GM12864 (cell line): ENCODE measurements at regions not wholly inside any gene's neighbourhood (a gene's known extent, or its start where the extent isn't known, plus 50 kb on each side); places are given as distances from the start of the nearest gene placed in this dataset.

Experiments
- DNase-seq: peaks from one replicate; pipeline ENCODE4 v3.0.0-alpha.2; 2011; ENCODE audit warnings: low read depth
- H3K4me3 ChIP-seq: 2 replicates; pipeline ENCODE4 v1.5.1; 2011; ENCODE audit warnings: mild to moderate bottlenecking, low read depth, low read length, control low read depth
- TF ChIP-seq, protein P1 (sequence below): IDR thresholded peaks from 2 replicates; pipeline ENCODE4 v1.5.1; 2011; ENCODE audit warnings: low read depth, mild to moderate bottlenecking, moderate library complexity, low read length, control low read depth, inconsistent platforms; ENCODE audit errors: missing control alignments

DNA sequence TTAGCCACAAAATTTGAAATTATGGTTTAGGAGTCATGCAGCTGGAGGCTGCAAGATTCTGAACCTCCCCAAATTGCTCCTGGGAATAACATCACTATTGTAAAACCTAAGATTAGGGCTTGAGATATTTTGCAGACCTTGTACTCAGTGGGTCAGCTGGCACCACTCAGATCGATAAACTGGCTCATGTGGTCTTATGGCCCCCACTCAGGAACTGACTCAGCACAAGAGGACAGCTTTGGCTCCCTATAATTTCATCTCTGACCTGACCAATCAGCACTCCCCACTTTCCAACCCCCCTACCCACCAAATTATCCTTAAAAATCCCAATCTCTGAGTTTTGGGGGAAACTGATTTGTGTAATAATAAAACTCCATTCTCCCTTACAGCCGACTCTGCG lies 161.6 kb downstream of the BRMS1L start:
- TF ChIP-seq, protein P1, sequence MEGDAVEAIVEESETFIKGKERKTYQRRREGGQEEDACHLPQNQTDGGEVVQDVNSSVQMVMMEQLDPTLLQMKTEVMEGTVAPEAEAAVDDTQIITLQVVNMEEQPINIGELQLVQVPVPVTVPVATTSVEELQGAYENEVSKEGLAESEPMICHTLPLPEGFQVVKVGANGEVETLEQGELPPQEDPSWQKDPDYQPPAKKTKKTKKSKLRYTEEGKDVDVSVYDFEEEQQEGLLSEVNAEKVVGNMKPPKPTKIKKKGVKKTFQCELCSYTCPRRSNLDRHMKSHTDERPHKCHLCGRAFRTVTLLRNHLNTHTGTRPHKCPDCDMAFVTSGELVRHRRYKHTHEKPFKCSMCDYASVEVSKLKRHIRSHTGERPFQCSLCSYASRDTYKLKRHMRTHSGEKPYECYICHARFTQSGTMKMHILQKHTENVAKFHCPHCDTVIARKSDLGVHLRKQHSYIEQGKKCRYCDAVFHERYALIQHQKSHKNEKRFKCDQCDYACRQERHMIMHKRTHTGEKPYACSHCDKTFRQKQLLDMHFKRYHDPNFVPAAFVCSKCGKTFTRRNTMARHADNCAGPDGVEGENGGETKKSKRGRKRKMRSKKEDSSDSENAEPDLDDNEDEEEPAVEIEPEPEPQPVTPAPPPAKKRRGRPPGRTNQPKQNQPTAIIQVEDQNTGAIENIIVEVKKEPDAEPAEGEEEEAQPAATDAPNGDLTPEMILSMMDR = no peak
- no peak overlapping the region for H3K4me3 ChIP-seq
- DNase-seq = no peak

DNA sequence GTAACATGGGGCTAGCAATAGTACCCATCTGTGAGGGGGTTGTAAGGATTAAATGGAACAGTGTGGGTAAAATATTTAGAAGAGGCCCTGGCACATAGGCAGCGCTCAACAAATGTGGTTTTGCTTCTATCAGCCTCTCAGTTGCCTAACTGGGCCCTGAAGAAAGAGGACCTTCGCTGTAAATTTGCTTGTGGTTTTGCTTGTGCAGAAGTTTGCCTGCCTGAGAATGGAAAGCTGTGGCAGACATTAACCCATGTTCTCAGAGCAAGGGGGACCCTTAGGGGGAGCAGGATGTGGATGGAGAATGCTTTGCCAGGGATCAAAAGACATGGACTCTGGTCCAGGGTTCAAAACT lies 160.1 kb downstream of the BRMS1L start:
- peak; percentile 12 for DNase-seq
- H3K4me3 ChIP-seq = no peak overlapping the region
- TF ChIP-seq, protein P1 = no peak

DNA sequence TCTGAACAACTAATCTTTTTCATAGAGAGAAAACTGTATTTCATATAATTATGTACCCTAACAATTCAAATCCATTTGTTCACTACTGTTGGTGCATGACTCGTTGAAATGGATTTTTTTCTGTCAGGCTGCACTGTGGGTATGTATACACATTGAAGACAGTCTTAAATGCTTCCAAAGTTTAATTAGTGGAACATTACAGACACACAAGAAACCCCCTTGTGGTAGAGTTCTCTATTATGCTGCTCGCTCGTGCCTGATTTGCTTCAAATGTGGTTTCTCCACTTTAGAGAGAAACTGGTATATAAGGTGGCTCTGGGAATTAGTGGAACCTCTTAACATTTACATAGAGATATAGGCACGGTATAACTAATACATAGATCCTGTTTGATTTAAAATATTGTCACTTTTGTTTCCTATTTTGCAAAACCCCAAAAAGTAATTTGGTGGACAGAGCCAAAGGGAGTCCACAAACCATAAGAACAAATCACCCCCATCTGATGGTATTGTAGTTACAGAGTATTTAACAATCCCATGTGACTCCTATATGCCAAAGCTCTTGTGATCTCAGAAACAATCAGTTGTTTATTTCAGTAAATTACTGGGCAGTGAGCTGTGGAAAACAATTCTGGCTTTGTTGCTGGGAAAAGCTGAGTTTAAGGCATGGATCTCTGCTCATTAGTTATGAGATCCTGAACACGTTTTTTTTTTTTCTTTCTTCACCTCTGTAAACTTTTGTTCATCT lies 159.5 kb downstream of the BRMS1L start:
- no peak for DNase-seq
- TF ChIP-seq, protein P1 = peak; percentile 29
- no peak overlapping the region for H3K4me3 ChIP-seq

DNA sequence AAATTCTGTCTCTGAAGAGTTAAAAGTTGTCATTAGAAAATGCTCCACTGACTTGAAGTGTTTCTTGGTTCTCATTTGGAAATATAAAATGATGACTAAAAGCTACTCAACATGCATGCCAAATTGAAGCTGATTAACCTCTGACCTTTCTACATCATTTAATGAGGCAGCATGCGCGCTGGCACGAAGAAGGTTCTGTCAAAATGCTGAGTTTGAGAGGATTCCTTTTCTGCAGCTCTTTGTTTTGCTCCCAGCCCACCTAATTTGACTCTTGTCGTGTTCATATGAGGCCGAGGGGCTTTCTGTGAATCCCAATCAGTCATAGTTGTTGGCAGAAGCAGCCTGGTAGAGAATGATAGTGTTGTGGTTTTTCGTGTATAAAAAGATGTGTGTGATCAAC lies 153.4 kb downstream of the BRMS1L start:
- DNase-seq = no peak
- H3K4me3 ChIP-seq = no peak overlapping the region
- TF ChIP-seq, protein P1 = no peak

DNA sequence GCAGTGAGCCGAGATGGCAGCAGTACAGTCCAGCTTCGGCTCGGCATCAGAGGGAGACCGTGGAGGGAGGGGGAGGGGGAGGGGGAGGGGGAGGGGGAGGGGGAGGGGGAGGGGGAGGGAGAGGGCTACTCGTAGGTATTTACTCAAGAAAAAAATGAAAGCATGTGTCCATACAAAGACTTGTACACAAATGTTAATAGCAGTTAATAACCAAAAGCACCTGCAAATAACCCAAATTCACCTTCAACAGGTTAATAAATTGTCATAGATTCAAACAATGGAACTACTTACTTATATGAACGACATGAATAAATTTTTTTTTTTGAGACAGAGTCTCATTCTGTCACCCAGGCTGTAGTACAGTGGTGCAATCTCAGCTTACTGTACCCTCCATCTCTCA lies 152.4 kb downstream of the BRMS1L start:
- TF ChIP-seq, protein P1 = no peak
- H3K4me3 ChIP-seq = no peak overlapping the region
- DNase-seq = no peak

DNA sequence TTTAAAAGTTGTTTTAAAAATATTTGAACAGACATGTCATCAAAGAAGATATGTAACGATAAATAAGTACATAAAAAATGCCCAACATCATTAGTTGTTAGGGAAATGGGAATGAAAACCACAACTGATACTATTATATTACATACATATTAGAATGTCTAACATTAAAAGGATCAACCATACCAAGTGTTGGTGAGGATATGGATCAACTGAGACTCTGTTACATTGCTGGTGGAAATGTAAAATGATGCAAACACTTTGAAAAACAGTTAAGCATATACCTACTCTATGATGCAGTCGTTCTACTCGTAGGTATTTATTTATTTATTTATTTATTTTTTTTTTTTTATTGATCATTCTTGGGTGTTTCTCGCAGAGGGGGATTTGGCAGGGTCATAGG lies 149.7 kb downstream of the BRMS1L start:
- TF ChIP-seq, protein P1 = no peak
- no peak for DNase-seq

DNA sequence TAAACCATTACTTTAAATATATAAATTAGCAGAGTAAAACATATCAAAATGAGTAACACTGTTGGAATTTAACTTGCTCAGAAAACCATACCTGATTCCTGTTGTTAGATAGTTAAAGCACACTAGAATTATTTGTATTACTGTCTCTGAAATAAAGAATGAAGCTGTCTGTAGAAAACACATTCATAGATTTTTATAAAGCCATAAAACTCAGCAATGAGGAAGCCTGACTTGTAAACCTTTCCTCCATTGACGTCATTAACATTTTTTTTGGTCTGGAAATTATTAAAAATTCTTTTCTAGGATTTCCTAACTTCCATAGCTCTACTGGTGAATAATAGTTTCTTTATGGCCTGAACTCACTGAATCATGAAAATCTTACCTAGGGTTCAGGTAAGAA lies 147.6 kb downstream of the BRMS1L start:
- no peak for DNase-seq
- TF ChIP-seq, protein P1 = no peak
- no peak overlapping the region for H3K4me3 ChIP-seq

More for the DNA sequence above, 149.7 kb downstream of the BRMS1L start:
- no peak overlapping the region for H3K4me3 ChIP-seq
